CD4-positive, alpha-beta memory T cell (primary cell): ENCODE measurements at regions not wholly inside any gene's neighbourhood (a gene's known extent, or its start where the extent isn't known, plus 50 kb on each side); places are given as distances from the start of the nearest gene placed in this dataset.
"Not testable (repeated sequence)": the region's sequence is repeated elsewhere in the genome, so short reads cannot be mapped to it uniquely, and the experiment has no call there.

Experiments
- CTCF ChIA-PET: fragments of 350-600 bp; sonication (Branson Sonifier 250); formaldehyde crosslinking; loops from one replicate; lab custom pipeline; 2021; ENCODE audit warnings: inconsistent platforms; ENCODE audit not compliant: partially characterized antibody; lab: Charles Lee
- POLR2A ChIA-PET: fragments of 350-600 bp; sonication (Branson Sonifier 250); formaldehyde crosslinking; loops from one replicate; lab custom pipeline; 2021; ENCODE audit not compliant: partially characterized antibody; lab: Charles Lee
- DNase-seq, 5 donors: peaks; one replicate each; pipeline versions ENCODE4 v3.0.0 to v3.0.0-alpha.2; 2020 to 2022; ENCODE audit warnings: mixed read lengths in 1 of 5
- H3K27ac ChIP-seq: one replicate; pipeline ENCODE4 v1.7.0; 2013; ENCODE audit warnings: low read depth, low read length
- H3K27me3 ChIP-seq: 2 replicates; pipeline ENCODE4 v1.7.0; 2013; ENCODE audit warnings: mild to moderate bottlenecking, low read length, moderate library complexity; ENCODE audit not compliant: insufficient read depth
- H3K36me3 ChIP-seq: 2 replicates; pipeline ENCODE4 v1.7.0; 2013; ENCODE audit warnings: mild to moderate bottlenecking, low read length, moderate library complexity; ENCODE audit not compliant: insufficient read depth
- H3K4me1 ChIP-seq: 2 replicates; pipeline ENCODE4 v1.7.0; 2013; ENCODE audit warnings: mild to moderate bottlenecking, low read length, moderate library complexity; ENCODE audit not compliant: insufficient read depth
- H3K4me3 ChIP-seq, 2 donors: one replicate each; pipeline ENCODE4 v1.7.0; 2013; ENCODE audit warnings: low read length in 2 of 2, mild to moderate bottlenecking in 1 of 2
- H3K9me3 ChIP-seq, 2 donors: one replicate each; pipeline ENCODE4 v1.7.0; 2013; ENCODE audit warnings: low read length in 2 of 2, control low read depth in 1 of 2; ENCODE audit not compliant: control insufficient read depth in 1 of 2
- H3K27ac Mint-ChIP-seq, 7 donors: one replicate each; pipeline ENCODE4 v1.8.0; 2020 to 2021; ENCODE audit warnings: mixed read lengths in 7 of 7, mild to moderate bottlenecking in 6 of 7, inconsistent platforms in 3 of 7, moderate library complexity in 3 of 7
- H3K27me3 Mint-ChIP-seq, 2 donors: one replicate each; pipeline ENCODE4 v1.8.0; 2020 to 2021; ENCODE audit warnings: mixed read lengths in 2 of 2
- H3K36me3 Mint-ChIP-seq, 2 donors: one replicate each; pipeline ENCODE4 v1.8.0; 2020 to 2021; ENCODE audit warnings: mixed read lengths in 2 of 2, inconsistent platforms in 1 of 2, mild to moderate bottlenecking in 1 of 2
- H3K4me1 Mint-ChIP-seq, 4 donors: one replicate each; pipeline ENCODE4 v1.8.0; 2020 to 2021; ENCODE audit warnings: mixed read lengths in 4 of 4, mild to moderate bottlenecking in 1 of 4
- H3K4me3 Mint-ChIP-seq, 8 donors: one replicate each; pipeline ENCODE4 v1.8.0; 2020 to 2021; ENCODE audit warnings: mixed read lengths in 8 of 8, mild to moderate bottlenecking in 7 of 8, moderate library complexity in 6 of 8, inconsistent platforms in 3 of 8
- H3K9me3 Mint-ChIP-seq, 8 donors: one replicate each; pipeline ENCODE4 v1.8.0; 2020 to 2021; ENCODE audit warnings: mixed read lengths in 8 of 8, mild to moderate bottlenecking in 5 of 8, inconsistent platforms in 3 of 8, moderate library complexity in 1 of 8
- intact Hi-C: fragments of 100-400 bp; cut with micrococcal nuclease; formaldehyde crosslinking; loops from one replicate; pipeline ENCODE4 v1.15.1; 2023

GRCh38 chr13:65387743-65388347, 1842.3 kb downstream of the PCDH9 start:
- Histone ChIP-seq H3K36me3 (no peaks in the 10 kb centered on the region), H3K27me3 (no peaks in the 10 kb centered on the region), H3K9me3 (no peaks in the 10 kb centered on the region), H3K4me1 (no peaks in the 10 kb centered on the region), H3K4me3 (no peak overlapping the region), H3K27ac (no peak overlapping the region)
- Mint-ChIP-seq H3K27me3 (no peaks in the 10 kb centered on the region), H3K4me1 (no peaks in the 10 kb centered on the region), H3K36me3 (peaks cover 0 to 5% of the 10 kb centered on the region in 2 donors), H3K9me3 (peaks cover 3 to 24% (median 13%) of the 10 kb centered on the region in 8 donors), H3K4me3 (no peak overlapping the region), H3K27ac (no peak overlapping the region)
- intact Hi-C loops, result no loop called here
- ChIA-PET CTCF (no interaction called here), POLR2A (no interaction called here)
- no peak for DNase-seq

GRCh38 chr13:65378943-65379519, 1851.1 kb downstream of the PCDH9 start:
- no peaks in the 10 kb centered on the region for H3K27me3 ChIP-seq
- H3K27ac ChIP-seq, result no peak overlapping the region
- no peaks in the 10 kb centered on the region for H3K9me3 ChIP-seq
- intact Hi-C loops, result no loop called here
- H3K4me3 Mint-ChIP-seq, result no peak overlapping the region
- ChIA-PET POLR2A (no interaction called here), CTCF (no interaction called here)
- no peaks in the 10 kb centered on the region for H3K36me3 Mint-ChIP-seq
- no peaks in the 10 kb centered on the region for H3K4me1 Mint-ChIP-seq
- no peaks in the 10 kb centered on the region for H3K27me3 Mint-ChIP-seq
- no peaks in the 10 kb centered on the region for H3K36me3 ChIP-seq
- no peak overlapping the region for H3K4me3 ChIP-seq
- DNase-seq, result no peak
- H3K27ac Mint-ChIP-seq, result no peak overlapping the region
- no peaks in the 10 kb centered on the region for H3K4me1 ChIP-seq
- peaks cover 0 to 30% (median 12%) of the 10 kb centered on the region in 8 donors for H3K9me3 Mint-ChIP-seq

- no peaks in the 10 kb centered on the region for H3K27me3 Mint-ChIP-seq
- CTCF ChIA-PET, result no interaction called here
Measured at GRCh38 chr13:65378484-65378883, 1851.7 kb downstream of the PCDH9 start.

GRCh38 chr13:65368832-65369231, 1861.3 kb downstream of the PCDH9 start:
- Histone ChIP-seq H3K4me1 (no peaks in the 10 kb centered on the region), H3K9me3 (peaks cover 0 to 3% of the 10 kb centered on the region in 2 donors), H3K36me3 (no peaks in the 10 kb centered on the region), H3K4me3 (no peak overlapping the region), H3K27me3 (no peaks in the 10 kb centered on the region), H3K27ac (no peak overlapping the region)
- Mint-ChIP-seq H3K4me3 (no peak overlapping the region), H3K4me1 (no peaks in the 10 kb centered on the region), H3K27me3 (no peaks in the 10 kb centered on the region), H3K27ac (no peak overlapping the region), H3K9me3 (peaks cover 3 to 14% (median 10%) of the 10 kb centered on the region in 8 donors), H3K36me3 (no peaks in the 10 kb centered on the region)
- ChIA-PET POLR2A (no interaction called here), CTCF (no interaction called here)
- no peak for DNase-seq
- intact Hi-C loops, result no loop called here

More at GRCh38 chr13:65378484-65378883, 1851.7 kb downstream of the PCDH9 start:
- Mint-ChIP-seq H3K9me3 (peaks cover 0 to 31% (median 14%) of the 10 kb centered on the region in 8 donors), H3K36me3 (no peaks in the 10 kb centered on the region), H3K27ac (no peak overlapping the region), H3K4me3 (no peak overlapping the region), H3K4me1 (no peaks in the 10 kb centered on the region)
- no peaks in the 10 kb centered on the region for H3K36me3 ChIP-seq
- POLR2A ChIA-PET, result no interaction called here
- peaks cover 0 to 1% of the 10 kb centered on the region in 2 donors for H3K9me3 ChIP-seq
- H3K4me1 ChIP-seq, result no peaks in the 10 kb centered on the region
- H3K27me3 ChIP-seq, result no peaks in the 10 kb centered on the region
- H3K27ac ChIP-seq, result no peak overlapping the region
- H3K4me3 ChIP-seq, result no peak overlapping the region
- DNase-seq, result no peak
- intact Hi-C loops, result no loop called here

GRCh38 chr13:65353951-65354350, 1876.2 kb downstream of the PCDH9 start:
- Histone ChIP-seq H3K36me3 (no peaks in the 10 kb centered on the region), H3K27me3 (no peaks in the 10 kb centered on the region), H3K27ac (no peak overlapping the region), H3K9me3 (no peaks in the 10 kb centered on the region), H3K4me3 (no peak overlapping the region), H3K4me1 (no peaks in the 10 kb centered on the region)
- Mint-ChIP-seq H3K4me1 (no peaks in the 10 kb centered on the region), H3K9me3 (peaks cover 0 to 22% (median 15%) of the 10 kb centered on the region in 8 donors), H3K27ac (no peak overlapping the region), H3K27me3 (no peaks in the 10 kb centered on the region), H3K36me3 (no peaks in the 10 kb centered on the region), H3K4me3 (no peak overlapping the region)
- no peak for DNase-seq
- intact Hi-C loops, result no loop called here
- ChIA-PET CTCF (no interaction called here), POLR2A (no interaction called here)

- H3K27ac Mint-ChIP-seq, H3K27me3 ChIP-seq, POLR2A ChIA-PET, H3K27ac ChIP-seq, DNase-seq, H3K27me3 Mint-ChIP-seq, H3K36me3 Mint-ChIP-seq, CTCF ChIA-PET, H3K4me1 ChIP-seq, H3K9me3 ChIP-seq, H3K36me3 ChIP-seq, H3K4me1 Mint-ChIP-seq, H3K4me3 Mint-ChIP-seq, H3K4me3 ChIP-seq, intact Hi-C loops: not testable (repeated sequence)
- H3K9me3 Mint-ChIP-seq, result peaks cover 0 to 22% (median 15%) of the 10 kb centered on the region in 8 donors
Measured at GRCh38 chr13:65353150-65353549, 1877.0 kb downstream of the PCDH9 start.

- no peak for DNase-seq
Measured at GRCh38 chr13:65347420-65348030, 1882.6 kb downstream of the PCDH9 start.

More at GRCh38 chr13:65347420-65348030, 1882.6 kb downstream of the PCDH9 start:
- Mint-ChIP-seq H3K4me1 (no peaks in the 10 kb centered on the region), H3K4me3 (no peak overlapping the region), H3K27me3 (no peaks in the 10 kb centered on the region), H3K9me3 (peaks cover 0 to 9% (median 4%) of the 10 kb centered on the region in 8 donors), H3K36me3 (no peaks in the 10 kb centered on the region), H3K27ac (no peak overlapping the region)
- CTCF ChIA-PET, result no interaction called here
- Histone ChIP-seq H3K4me1 (no peaks in the 10 kb centered on the region), H3K4me3 (no peak overlapping the region), H3K36me3 (no peaks in the 10 kb centered on the region), H3K9me3 (no peaks in the 10 kb centered on the region), H3K27me3 (no peaks in the 10 kb centered on the region), H3K27ac (no peak overlapping the region)
- POLR2A ChIA-PET, result no interaction called here
- intact Hi-C loops, result no loop called here
